Adrenal gland (tissue), 9 donors: ENCODE measurements at regions not wholly inside any gene's neighbourhood (a gene's known extent, or its start where the extent isn't known, plus 50 kb on each side); places are given as distances from the start of the nearest gene placed in this dataset.
"Not testable (repeated sequence)": the region's sequence is repeated elsewhere in the genome, so short reads cannot be mapped to it uniquely, and the experiment has no call there.

Experiments
- DNase-seq, 7 donors: peaks; one replicate each; pipeline ENCODE4 v3.0.0-alpha.2; 2019 to 2020
- H3K27ac ChIP-seq, 5 donors: fragments of 200-600 bp; sonication (generic) in 4 of 5; 1 replicate in 3 of 5; 2 replicates in 2 of 5; pipeline versions ENCODE4 v1.5.1 to v1.8.0; 2016 to 2020; ENCODE audit warnings: mild to moderate bottlenecking in 1 of 5
- H3K27me3 ChIP-seq: fragments of 200-600 bp; 2 replicates; pipeline ENCODE4 v1.8.0; 2021
- H3K36me3 ChIP-seq, 2 donors: fragments of 200-600 bp; replicated peaks in 1 of 2; 1 replicate in 1 of 2; 2 replicates in 1 of 2; pipeline versions ENCODE4 v1.5.1 to v1.8.0; 2018 to 2022
- H3K4me1 ChIP-seq, 2 donors: fragments of 200-600 bp; replicated peaks in 1 of 2; 1 replicate in 1 of 2; 2 replicates in 1 of 2; pipeline versions ENCODE4 v1.5.1 to v1.8.0; 2018 to 2021
- H3K4me3 ChIP-seq, 4 donors: fragments of 200-600 bp; sonication (generic) in 3 of 4; one replicate each; pipeline ENCODE4 v1.5.1; 2016 to 2018
- H3K9me3 ChIP-seq, 3 donors: fragments of 200-600 bp; sonication (generic) in 1 of 3; replicated peaks in 1 of 3; 1 replicate in 2 of 3; 2 replicates in 1 of 3; pipeline versions ENCODE4 v1.5.1 to v1.8.0; 2016 to 2021
- POLR2A ChIP-seq, 2 donors: fragments of 450-650 bp; IDR thresholded peaks; one replicate each; pipeline ENCODE4 v1.6.1; 2017; ENCODE audit warnings: antibody characterized with exemption in 2 of 2, mild to moderate bottlenecking in 2 of 2, moderate library complexity in 1 of 2
- WGBS, 4 donors: extraction: QIAGEN DNeasy Blood & Tissue Kit in 2 of 4; methylation state at CpG; one replicate each; pipeline versions ENCODE4 v1.1.5 to v1.1.7; 2013 to 2017; 5-methylcytosine and 5-hydroxymethylcytosine counted together
- intact Hi-C, 2 donors: fragments of 100-400 bp; cut with DNase I; formaldehyde crosslinking; loops; one replicate each; pipeline versions ENCODE4 v1.14.1 to v1.15.0; 2022 to 2023
- TF ChIP-seq, protein P1 (sequence below), 6 experiments: fragments of 450-650 bp in 4 of 6; fragments of 200-600 bp in 2 of 6; sonication (generic) in 1 of 6; IDR thresholded peaks; 1 replicate in 5 of 6; 2 replicates in 1 of 6; pipeline versions ENCODE4 v1.5.1 to v1.8.0; 2016 to 2021; ENCODE audit warnings: antibody characterized with exemption in 6 of 6, mild to moderate bottlenecking in 2 of 6, moderate library complexity in 1 of 6
- donor health status: healthy with polysubstance abuse.
- donor health status: Bipolar disorder and iron deficiency.
- donor health status: DM: yes; HTN: yes; CAD: no.
- donor health status: DM: no; HTN: no; CAD: no.
- donor health status: DM: no; HTN: no; CAD: no.

DNA sequence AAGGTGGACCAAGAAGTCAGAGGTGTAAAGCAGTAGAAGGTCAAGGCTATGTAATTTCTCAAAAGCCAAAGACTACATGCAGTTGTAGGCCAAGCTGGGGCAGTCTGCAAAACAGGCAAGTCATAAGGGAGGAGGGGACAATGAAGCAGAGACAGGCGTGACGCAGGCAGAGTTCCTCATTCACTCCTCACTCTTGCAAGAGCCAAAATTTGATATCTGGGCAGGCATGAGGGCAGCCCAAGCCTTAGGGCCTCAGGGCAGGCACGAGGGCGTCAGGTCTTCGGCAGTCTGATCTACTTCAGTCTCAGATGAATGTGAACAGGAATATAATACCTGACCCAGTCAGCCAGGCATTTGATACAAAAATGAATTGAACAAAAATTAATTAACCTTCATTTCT, 86.4 kb upstream of the AGA start:
- no peak overlapping the region for H3K27ac ChIP-seq
- H3K4me3 ChIP-seq = no peak overlapping the region
- 89 to 91% (median 90%) methylated on average over 5 of the region's 5 CpGs for WGBS, 4 donors
- no peaks in the 10 kb centered on the region for H3K4me1 ChIP-seq
- H3K9me3 ChIP-seq = no peaks in the 10 kb centered on the region
- DNase-seq = no peak
- H3K36me3 ChIP-seq = no peaks in the 10 kb centered on the region
- intact Hi-C loops = no loop called here
- H3K27me3 ChIP-seq = no peaks in the 10 kb centered on the region
- TF ChIP-seq POLR2A (IDR thresholded peaks at IDR 0.05) = no peak
- TF ChIP-seq, protein P1, sequence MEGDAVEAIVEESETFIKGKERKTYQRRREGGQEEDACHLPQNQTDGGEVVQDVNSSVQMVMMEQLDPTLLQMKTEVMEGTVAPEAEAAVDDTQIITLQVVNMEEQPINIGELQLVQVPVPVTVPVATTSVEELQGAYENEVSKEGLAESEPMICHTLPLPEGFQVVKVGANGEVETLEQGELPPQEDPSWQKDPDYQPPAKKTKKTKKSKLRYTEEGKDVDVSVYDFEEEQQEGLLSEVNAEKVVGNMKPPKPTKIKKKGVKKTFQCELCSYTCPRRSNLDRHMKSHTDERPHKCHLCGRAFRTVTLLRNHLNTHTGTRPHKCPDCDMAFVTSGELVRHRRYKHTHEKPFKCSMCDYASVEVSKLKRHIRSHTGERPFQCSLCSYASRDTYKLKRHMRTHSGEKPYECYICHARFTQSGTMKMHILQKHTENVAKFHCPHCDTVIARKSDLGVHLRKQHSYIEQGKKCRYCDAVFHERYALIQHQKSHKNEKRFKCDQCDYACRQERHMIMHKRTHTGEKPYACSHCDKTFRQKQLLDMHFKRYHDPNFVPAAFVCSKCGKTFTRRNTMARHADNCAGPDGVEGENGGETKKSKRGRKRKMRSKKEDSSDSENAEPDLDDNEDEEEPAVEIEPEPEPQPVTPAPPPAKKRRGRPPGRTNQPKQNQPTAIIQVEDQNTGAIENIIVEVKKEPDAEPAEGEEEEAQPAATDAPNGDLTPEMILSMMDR (IDR thresholded peaks at IDR 0.05) = no peak

DNA sequence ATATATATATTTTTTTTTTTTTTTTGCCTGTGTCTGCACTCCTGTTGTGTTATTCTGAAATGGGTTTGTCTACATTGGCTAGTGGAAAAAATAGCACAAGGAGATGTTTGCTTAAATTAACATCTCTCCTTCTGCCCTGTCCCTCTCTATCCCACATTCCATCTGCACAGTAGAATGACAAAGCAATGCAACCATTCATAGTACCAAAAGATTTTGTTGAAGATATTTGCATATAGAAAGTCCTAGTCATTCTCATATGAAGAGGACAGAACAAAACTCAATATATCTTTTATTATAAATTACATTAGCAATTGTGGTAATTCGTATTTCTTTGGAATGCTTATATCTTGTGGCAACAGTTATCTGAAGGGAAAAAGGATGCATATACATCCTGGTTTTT, 88.3 kb upstream of the AGA start:
- no peaks in the 10 kb centered on the region for H3K9me3 ChIP-seq
- no peaks in the 10 kb centered on the region for H3K36me3 ChIP-seq
- intact Hi-C loops = no loop called here
- no peak overlapping the region for H3K4me3 ChIP-seq
- H3K27me3 ChIP-seq = no peaks in the 10 kb centered on the region
- no peak overlapping the region for H3K27ac ChIP-seq
- 81 to 89% (median 86%) methylated on average over 1 of the region's 1 CpG for WGBS, 4 donors
- no peaks in the 10 kb centered on the region for H3K4me1 ChIP-seq
- no peak for TF ChIP-seq POLR2A (IDR thresholded peaks at IDR 0.05)
- TF ChIP-seq, protein P1 (IDR thresholded peaks at IDR 0.05) = no peak
- DNase-seq = no peak

- no peaks in the 10 kb centered on the region for H3K27me3 ChIP-seq
- TF ChIP-seq, protein P1 (IDR thresholded peaks at IDR 0.05) = no peak
- no peak for TF ChIP-seq POLR2A (IDR thresholded peaks at IDR 0.05)
These were observed 90.1 kb upstream of the AGA start for GRCh38 chr4:177532358-177532757.

DNA sequence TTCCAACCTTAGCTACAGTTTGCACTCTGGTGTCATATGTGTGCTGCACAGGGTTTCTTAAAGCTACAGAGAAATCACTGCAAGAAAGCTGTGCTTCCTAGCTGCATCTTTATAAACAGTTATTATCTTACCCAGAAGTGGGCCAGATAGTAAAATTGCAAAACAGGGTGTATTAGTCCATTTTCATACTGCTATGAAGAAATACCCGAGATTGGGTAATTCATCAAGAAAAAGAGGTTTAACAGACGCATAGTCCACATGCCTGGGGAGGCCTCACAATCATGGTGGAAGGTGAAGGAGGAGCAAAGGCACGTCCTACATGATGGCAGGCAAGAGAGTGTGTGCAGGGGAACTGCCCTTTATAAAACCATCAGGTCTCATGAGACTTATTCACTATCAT, 92.6 kb upstream of the AGA start:
- H3K4me3 ChIP-seq, DNase-seq, H3K4me1 ChIP-seq, H3K9me3 ChIP-seq, H3K27ac ChIP-seq, intact Hi-C loops, H3K27me3 ChIP-seq, H3K36me3 ChIP-seq: not testable (repeated sequence)
- 74 to 88% (median 79%) methylated on average over 3 of the region's 3 CpGs for WGBS, 4 donors

More at GRCh38 chr4:177532358-177532757, 90.1 kb upstream of the AGA start:
- Histone ChIP-seq H3K4me3 (no peak overlapping the region), H3K9me3 (no peaks in the 10 kb centered on the region), H3K4me1 (no peaks in the 10 kb centered on the region), H3K36me3 (no peaks in the 10 kb centered on the region), H3K27ac (no peak overlapping the region)
- intact Hi-C loops = no loop called here
- no peak for DNase-seq
- 72 to 77% (median 75%) methylated on average over 2 of the region's 2 CpGs for WGBS, 4 donors

GRCh38 chr4:177546745-177547144, 104.5 kb upstream of the AGA start:
- Histone ChIP-seq H3K4me3 (no peak overlapping the region), H3K36me3 (no peaks in the 10 kb centered on the region), H3K27ac (no peak overlapping the region), H3K9me3 (no peaks in the 10 kb centered on the region), H3K4me1 (no peaks in the 10 kb centered on the region), H3K27me3 (no peaks in the 10 kb centered on the region)
- intact Hi-C loops = no loop called here
- no peak for DNase-seq
- TF ChIP-seq POLR2A (IDR thresholded peaks at IDR 0.05) = no peak
- TF ChIP-seq, protein P1 (IDR thresholded peaks at IDR 0.05) = no peak
